Neuron (in vitro differentiated cells): ENCODE measurements at regions not wholly inside any gene's neighbourhood (a gene's known extent, or its start where the extent isn't known, plus 50 kb on each side); places are given as distances from the start of the nearest gene placed in this dataset.
"Not testable (repeated sequence)": the region's sequence is repeated elsewhere in the genome, so short reads cannot be mapped to it uniquely, and the experiment has no call there.

Source experiments
- H2AFZ ChIP-seq: one replicate; pipeline ENCODE4 v1.6.1; 2013; ENCODE audit warnings: low read depth, mild to moderate bottlenecking, inconsistent platforms, low read length, moderate library complexity
- H3K27me3 ChIP-seq: one replicate; pipeline ENCODE4 v1.6.1; 2013; ENCODE audit warnings: low read length; ENCODE audit not compliant: insufficient read depth
- H3K36me3 ChIP-seq: one replicate; pipeline ENCODE4 v1.6.1; 2013; ENCODE audit warnings: low read length; ENCODE audit not compliant: insufficient read depth
- H3K4me1 ChIP-seq: one replicate; pipeline ENCODE4 v1.6.1; 2013; ENCODE audit warnings: low read length; ENCODE audit not compliant: insufficient read depth
- H3K4me3 ChIP-seq: 2 replicates; pipeline ENCODE4 v1.5.1; 2013; ENCODE audit warnings: mild to moderate bottlenecking, low read length, moderate library complexity
- H3K9me3 ChIP-seq: one replicate; pipeline ENCODE4 v1.6.1; 2013; ENCODE audit warnings: low read length

DNA sequence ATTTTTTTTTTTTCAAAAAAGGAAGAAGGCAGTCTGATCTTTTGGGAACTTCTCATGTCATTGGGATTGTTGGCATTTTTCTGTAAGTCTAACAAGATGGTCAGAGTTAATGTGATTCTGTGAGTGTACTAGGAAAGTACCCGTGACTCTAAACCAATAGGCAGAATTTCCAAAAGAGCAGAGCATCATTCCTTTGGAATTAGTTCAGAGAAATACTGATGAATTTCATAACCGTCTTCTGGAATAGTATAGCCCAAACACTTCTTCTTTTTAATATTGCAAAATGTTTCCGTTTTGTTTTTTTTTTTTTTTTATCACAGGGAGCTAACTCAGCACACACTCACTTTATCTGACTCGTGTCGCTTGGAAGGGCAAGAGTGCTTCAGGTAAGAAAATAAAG, 407.4 kb downstream of the DTWD2 start:
- H2AFZ ChIP-seq = no peak overlapping the region
- H3K36me3 ChIP-seq = no peaks in the 10 kb centered on the region
- H3K9me3 ChIP-seq = no peaks in the 10 kb centered on the region
- H3K27me3 ChIP-seq = no peaks in the 10 kb centered on the region
- H3K4me1 ChIP-seq = no peaks in the 10 kb centered on the region
- H3K4me3 ChIP-seq = no peak overlapping the region

DNA sequence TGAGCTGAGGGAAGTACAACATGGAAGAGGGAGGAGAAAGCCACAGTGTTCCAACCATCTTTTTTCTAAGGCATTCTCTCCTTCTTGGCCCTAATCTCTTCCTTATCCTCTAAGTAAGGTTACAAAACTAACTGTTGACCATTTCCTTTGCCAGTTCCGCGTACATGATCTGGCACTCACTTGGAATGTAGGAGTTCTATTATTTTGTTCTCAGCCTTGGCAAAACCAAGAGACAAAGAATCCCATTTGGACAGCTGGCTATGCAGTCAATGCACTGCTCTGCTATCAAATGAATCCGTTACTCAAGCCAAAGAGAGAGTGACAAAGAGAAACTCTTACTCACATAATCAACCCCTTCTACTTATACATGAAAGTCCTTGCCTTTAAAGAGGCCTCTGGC, 410.3 kb downstream of the DTWD2 start:
- Histone ChIP-seq H3K36me3 (no peaks in the 10 kb centered on the region), H3K27me3 (no peaks in the 10 kb centered on the region), H3K4me3 (no peak overlapping the region), H2AFZ (no peak overlapping the region), H3K9me3 (no peaks in the 10 kb centered on the region), H3K4me1 (no peaks in the 10 kb centered on the region)

DNA sequence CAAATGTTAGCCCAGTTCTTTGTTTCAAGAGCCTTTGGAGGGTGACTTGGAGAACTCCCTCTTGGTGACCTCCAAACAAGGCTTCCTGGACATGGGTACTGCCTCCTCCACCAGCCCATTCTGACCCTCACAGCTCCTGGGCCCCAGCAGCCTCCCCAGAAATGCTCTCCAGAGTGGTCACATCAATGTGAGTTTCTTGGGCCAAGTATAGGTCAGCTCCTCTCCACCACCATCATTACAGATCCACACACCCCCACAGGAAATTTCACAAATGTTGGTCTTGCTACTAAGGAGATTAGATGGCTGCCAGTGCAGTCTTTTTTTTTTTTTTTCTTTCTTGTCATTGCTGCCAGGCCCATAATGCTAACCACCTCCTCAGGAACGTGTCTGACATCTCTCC, 410.7 kb downstream of the DTWD2 start:
- Histone ChIP-seq H3K4me3 (no peak overlapping the region), H3K9me3 (no peaks in the 10 kb centered on the region), H3K4me1 (no peaks in the 10 kb centered on the region), H3K36me3 (no peaks in the 10 kb centered on the region), H2AFZ (no peak overlapping the region), H3K27me3 (no peaks in the 10 kb centered on the region)

DNA sequence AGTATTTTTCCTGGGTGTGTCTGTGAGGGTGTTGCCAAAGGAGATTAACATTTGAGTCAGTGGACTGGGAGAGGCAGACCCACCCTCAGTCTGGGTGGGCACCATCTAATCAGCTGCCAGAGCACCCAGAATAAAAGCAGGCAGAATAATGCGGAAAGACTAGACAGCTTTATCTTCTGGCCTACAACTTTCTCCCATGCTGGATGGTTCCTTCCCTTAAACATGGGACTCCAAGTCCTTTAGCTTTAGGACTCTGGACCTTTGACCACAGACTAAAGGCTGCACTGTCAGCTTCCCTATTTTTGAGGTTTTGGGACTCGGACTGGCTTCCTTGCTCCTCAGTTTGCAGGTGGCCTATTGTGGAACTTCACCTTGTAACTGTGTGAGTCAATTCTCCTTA, 418.1 kb downstream of the DTWD2 start:
- not testable (repeated sequence) for H2AFZ ChIP-seq, H3K36me3 ChIP-seq, H3K27me3 ChIP-seq, H3K9me3 ChIP-seq, H3K4me3 ChIP-seq, H3K4me1 ChIP-seq

DNA sequence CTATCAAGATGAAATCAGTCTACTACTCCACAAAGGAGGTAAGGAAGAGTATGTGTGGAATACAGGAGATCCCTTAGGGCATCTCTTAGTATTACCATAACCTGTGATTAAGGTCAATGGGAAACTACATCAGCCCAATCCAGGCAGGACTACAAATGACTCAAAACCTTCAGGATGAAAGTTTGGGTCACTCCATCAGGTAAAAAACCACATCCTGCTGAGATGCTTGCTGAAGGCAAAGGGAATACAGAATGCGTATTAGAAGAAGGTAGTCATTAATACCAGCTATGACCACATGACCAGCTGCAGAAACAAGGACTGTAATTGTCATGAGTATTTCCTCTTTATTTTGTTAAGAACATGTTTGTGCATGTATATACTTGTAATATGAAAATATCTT, 418.8 kb downstream of the DTWD2 start:
- H3K4me3 ChIP-seq, H3K9me3 ChIP-seq, H3K36me3 ChIP-seq, H2AFZ ChIP-seq, H3K4me1 ChIP-seq, H3K27me3 ChIP-seq: not testable (repeated sequence)

DNA sequence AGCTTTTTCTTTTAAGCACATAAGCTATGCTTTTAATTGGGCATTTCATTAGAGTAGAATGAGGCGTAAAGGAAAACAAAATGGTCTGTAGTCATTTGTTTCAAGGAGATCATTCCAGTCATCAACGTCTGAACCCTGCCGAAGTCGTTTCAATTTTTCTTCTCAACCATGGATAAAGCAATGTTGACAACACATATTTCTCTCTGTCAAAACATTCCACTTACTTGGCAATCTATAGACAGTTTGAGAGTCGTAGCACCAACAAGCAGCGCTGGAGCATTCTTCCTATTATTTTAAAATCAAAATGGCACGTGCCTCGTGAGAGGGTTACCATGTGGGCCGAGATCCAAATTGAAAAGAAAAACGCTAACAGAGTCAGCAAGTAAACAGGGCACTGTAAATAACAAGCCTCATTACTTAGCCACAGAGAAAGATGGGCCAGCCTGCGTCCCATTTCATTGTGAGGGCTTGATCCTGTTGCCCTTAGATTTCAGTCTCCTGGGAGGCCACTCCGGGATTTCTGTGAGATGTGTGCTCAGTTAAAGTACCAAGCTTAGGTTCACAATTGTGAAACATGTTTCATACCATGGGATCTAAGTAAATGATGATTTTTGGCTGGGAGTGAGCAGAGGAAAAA, 422.9 kb downstream of the DTWD2 start:
- Histone ChIP-seq H3K4me1 (no peaks in the 10 kb centered on the region), H3K36me3 (no peaks in the 10 kb centered on the region)

DNA sequence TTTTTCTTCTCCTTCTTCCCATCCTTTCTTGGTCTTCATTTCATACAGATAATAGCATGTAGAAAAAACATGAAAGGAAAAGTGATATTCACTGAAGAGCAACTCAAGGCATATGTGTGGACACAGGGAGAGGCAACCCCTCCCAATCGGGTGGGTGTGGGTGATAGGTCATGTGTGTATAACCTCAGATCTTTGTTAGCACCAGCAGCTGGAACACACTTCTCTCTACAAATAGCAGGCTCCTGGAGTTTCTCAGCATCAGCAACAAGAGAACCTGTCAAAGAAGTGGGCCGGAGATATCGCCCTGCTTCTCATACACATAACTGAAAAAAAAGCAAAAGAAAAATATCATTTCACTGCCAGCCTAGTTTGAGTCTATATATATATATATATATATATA, 426.4 kb downstream of the DTWD2 start:
- Histone ChIP-seq H2AFZ (no peak overlapping the region), H3K4me1 (no peaks in the 10 kb centered on the region), H3K36me3 (no peaks in the 10 kb centered on the region), H3K9me3 (no peaks in the 10 kb centered on the region), H3K27me3 (no peaks in the 10 kb centered on the region), H3K4me3 (no peak overlapping the region)

More for the DNA sequence above, 422.9 kb downstream of the DTWD2 start:
- Histone ChIP-seq H3K27me3 (no peaks in the 10 kb centered on the region), H3K9me3 (no peaks in the 10 kb centered on the region), H2AFZ (no peak overlapping the region), H3K4me3 (no peak overlapping the region)

DNA sequence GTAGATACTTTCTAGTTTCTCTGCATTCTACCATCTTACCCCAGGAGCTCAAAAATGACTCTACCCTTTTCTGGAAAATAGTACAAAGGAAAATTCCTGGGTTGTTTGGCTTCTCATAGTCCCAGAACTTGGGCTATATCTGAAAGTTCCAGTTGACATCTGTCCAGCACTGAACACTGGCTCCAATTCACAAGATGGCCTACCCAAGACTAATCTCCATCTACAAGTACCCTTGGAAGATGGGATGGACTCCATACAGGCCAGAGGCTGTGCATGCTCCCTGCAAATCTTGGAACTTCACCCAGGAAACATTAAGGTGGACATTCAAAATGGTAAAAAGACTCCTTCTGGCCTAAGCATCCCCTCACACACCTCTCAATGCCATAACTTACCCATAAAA, 427.1 kb downstream of the DTWD2 start:
- no peaks in the 10 kb centered on the region for H3K9me3 ChIP-seq
- no peaks in the 10 kb centered on the region for H3K27me3 ChIP-seq
- H3K36me3 ChIP-seq = no peaks in the 10 kb centered on the region
- no peak overlapping the region for H2AFZ ChIP-seq
- no peaks in the 10 kb centered on the region for H3K4me1 ChIP-seq
- H3K4me3 ChIP-seq = no peak overlapping the region

DNA sequence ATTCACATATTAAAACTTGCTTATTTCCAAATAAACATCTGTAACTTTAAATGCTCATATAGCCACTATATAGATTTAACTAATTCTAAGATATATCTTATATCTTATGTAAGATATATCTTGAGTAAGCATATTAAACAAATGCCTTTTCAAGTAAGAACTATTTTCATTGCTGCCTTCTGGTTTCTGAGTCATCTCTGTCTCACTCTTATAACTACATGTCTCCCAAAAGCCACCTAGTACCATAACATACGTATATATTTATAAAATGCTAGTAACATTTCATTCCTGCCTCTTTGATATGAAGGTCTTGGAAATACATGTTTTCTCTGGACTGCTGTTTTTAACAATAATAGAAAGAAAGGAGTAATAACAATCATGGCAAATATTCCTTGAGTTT, 429.5 kb downstream of the DTWD2 start:
- Histone ChIP-seq H2AFZ (no peak overlapping the region), H3K36me3 (no peaks in the 10 kb centered on the region), H3K4me1 (no peaks in the 10 kb centered on the region), H3K9me3 (no peaks in the 10 kb centered on the region), H3K27me3 (no peaks in the 10 kb centered on the region), H3K4me3 (no peak overlapping the region)

DNA sequence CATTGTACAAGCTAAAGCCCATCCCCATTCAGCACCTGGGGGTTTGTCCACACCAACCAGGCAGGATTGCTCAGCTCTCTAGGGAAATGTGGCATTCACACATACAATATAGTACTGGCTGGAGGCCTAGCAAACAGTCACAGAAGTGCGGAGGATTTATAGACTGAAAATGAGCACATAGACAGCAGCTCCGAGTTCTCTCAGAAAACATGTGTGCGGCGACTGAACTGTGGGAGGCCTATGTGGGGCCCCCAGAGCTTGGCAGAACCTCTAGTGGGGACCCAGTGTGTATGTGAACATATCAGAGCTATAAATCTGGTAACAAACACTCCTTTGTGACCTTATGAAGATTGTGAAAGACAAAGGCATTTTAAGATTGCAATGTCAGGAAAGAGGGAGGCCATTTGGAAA, 431.1 kb downstream of the DTWD2 start:
- H3K4me1 ChIP-seq = no peaks in the 10 kb centered on the region
- no peaks in the 10 kb centered on the region for H3K9me3 ChIP-seq
- H2AFZ ChIP-seq = no peak overlapping the region

DNA sequence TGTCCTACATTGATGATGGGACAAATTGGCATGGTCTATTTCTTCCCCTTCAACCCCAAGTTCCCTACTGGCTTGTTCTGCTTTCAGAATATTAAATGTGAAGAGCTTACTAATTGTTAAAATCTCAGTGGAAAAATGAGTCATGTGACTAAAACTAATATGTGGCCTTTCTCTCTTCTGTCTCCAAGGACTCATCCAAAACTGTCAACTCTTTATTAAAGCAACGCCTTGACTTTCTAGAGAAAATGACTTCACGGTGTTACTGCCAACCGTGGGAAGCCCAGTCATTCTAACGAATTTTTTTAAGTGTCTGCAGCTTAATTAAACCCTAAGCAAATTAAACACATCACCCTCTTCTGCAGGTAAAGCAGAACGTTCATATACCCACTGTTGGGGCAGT, 431.6 kb downstream of the DTWD2 start:
- Histone ChIP-seq H3K36me3 (no peaks in the 10 kb centered on the region), H3K4me3 (no peak overlapping the region), H3K27me3 (no peaks in the 10 kb centered on the region), H2AFZ (no peak overlapping the region), H3K9me3 (no peaks in the 10 kb centered on the region), H3K4me1 (no peaks in the 10 kb centered on the region)

More for the DNA sequence above, 431.1 kb downstream of the DTWD2 start:
- no peak overlapping the region for H3K4me3 ChIP-seq
- no peaks in the 10 kb centered on the region for H3K27me3 ChIP-seq
- no peaks in the 10 kb centered on the region for H3K36me3 ChIP-seq

DNA sequence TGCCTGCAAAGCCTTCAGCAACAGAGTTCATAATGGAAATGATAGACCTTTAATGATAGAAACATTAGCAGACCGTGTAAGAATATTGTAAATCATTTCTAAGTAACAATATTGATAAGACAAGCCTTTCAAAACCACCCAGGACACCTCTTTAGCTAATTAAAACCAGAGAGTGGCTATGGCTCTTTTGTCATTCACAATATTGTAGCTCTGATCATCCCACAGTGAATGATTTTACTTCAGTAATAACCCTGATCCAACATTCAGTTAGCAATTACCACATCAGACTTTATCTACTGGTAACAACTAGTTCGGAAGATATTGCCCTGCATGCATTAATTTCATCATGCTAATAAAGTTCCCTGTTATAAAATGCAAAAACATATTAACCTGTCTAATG, 432.6 kb downstream of the DTWD2 start:
- H3K27me3 ChIP-seq = no peaks in the 10 kb centered on the region
- H3K9me3 ChIP-seq = no peaks in the 10 kb centered on the region
- no peaks in the 10 kb centered on the region for H3K4me1 ChIP-seq
- no peak overlapping the region for H2AFZ ChIP-seq
- no peak overlapping the region for H3K4me3 ChIP-seq
- H3K36me3 ChIP-seq = no peaks in the 10 kb centered on the region

DNA sequence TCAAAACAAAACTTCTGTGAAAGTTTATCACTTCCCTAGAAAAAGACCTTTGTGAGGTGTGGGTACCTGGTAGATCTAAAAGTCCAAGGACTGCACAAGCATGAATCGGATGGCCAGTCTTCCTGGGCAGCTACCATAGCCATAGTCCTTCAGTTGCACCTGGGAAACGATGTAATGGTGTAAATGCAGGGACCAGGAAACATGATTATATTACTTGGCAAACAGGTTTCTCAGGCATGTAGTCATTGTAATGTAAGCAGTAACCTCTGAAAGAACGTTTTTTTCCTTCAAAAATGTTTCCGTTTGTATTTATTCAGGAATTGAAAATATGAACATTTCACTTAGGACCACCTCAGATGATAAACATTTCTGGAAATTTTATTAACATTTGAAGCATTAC, 433.4 kb downstream of the DTWD2 start:
- Histone ChIP-seq H3K4me1 (no peaks in the 10 kb centered on the region), H3K4me3 (no peak overlapping the region)

DNA sequence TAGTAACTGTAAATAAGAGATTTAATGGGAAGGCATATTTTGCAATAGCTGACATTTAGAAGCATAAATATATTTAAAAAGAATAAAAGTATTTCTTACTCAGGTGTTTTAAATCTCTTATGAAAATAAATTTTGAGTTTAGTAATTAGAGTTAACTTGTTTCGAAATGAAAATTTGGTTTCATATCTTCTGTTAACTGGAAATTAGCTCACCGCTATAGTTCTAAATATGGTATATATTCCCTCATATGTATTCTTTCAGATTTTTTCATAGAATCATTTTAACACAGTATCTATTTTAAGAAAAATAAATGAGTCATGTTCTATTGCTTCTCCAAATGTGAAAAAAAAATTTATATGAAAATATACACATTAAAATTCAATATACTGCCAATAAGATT, 434.1 kb downstream of the DTWD2 start:
- H3K36me3 ChIP-seq = no peaks in the 10 kb centered on the region
- no peak overlapping the region for H2AFZ ChIP-seq
- H3K4me3 ChIP-seq = no peak overlapping the region
- no peaks in the 10 kb centered on the region for H3K9me3 ChIP-seq
- H3K4me1 ChIP-seq = no peaks in the 10 kb centered on the region
- H3K27me3 ChIP-seq = no peaks in the 10 kb centered on the region

More for the DNA sequence above, 433.4 kb downstream of the DTWD2 start:
- no peak overlapping the region for H2AFZ ChIP-seq
- no peaks in the 10 kb centered on the region for H3K27me3 ChIP-seq
- no peaks in the 10 kb centered on the region for H3K9me3 ChIP-seq
- H3K36me3 ChIP-seq = no peaks in the 10 kb centered on the region
